Right lobe of liver (tissue), 6 donors: ENCODE measurements at regions not wholly inside any gene's neighbourhood (a gene's known extent, or its start where the extent isn't known, plus 50 kb on each side); places are given as distances from the start of the nearest gene placed in this dataset.
"Not testable (repeated sequence)": the region's sequence is repeated elsewhere in the genome, so short reads cannot be mapped to it uniquely, and the experiment has no call there.

Experiments
- ATAC-seq, 4 donors: fragments of 200-7000 bp; cut with Tn5 transposase; one replicate each; pipeline ENCODE4 v1.9.1; 2020; ENCODE audit warnings: mild to moderate bottlenecking in 4 of 4, moderate library complexity in 4 of 4
- DNase-seq, 3 donors: peaks; one replicate each; pipeline ENCODE4 v3.0.0-alpha.2; 2020
- H3K27ac ChIP-seq, 3 donors: fragments of 200-600 bp; one replicate each; pipeline ENCODE4 v1.8.0; 2022
- H3K27me3 ChIP-seq, 2 donors: fragments of 200-600 bp; one replicate each; pipeline ENCODE4 v1.8.0; 2022
- H3K36me3 ChIP-seq, 4 donors: fragments of 200-600 bp; sonication (generic) in 1 of 4; one replicate each; pipeline versions ENCODE4 v1.5.1 to v1.8.0; 2017 to 2022; ENCODE audit warnings: control low read depth in 1 of 4
- H3K4me1 ChIP-seq, 4 donors: fragments of 200-600 bp; sonication (generic) in 1 of 4; one replicate each; pipeline versions ENCODE4 v1.5.1 to v1.8.0; 2017 to 2022; ENCODE audit warnings: control low read depth in 1 of 4
- H3K4me3 ChIP-seq, 3 donors: fragments of 200-600 bp; one replicate each; pipeline ENCODE4 v1.8.0; 2022
- H3K9me3 ChIP-seq, 4 donors: fragments of 200-600 bp; sonication (generic) in 1 of 4; one replicate each; pipeline versions ENCODE4 v1.5.1 to v1.8.0; 2017 to 2022; ENCODE audit warnings: control low read depth in 1 of 4
- POLR2A ChIP-seq: fragments of 450-650 bp; IDR thresholded peaks from one replicate; pipeline ENCODE4 v1.6.1; 2017; ENCODE audit warnings: antibody characterized with exemption, mild to moderate bottlenecking
- WGBS: methylation state at CpG from one replicate; pipeline ENCODE4 v1.1.6; 2018; ENCODE audit warnings: low coverage, low lambda C conversion rate; ENCODE audit not compliant: insufficient coverage; ENCODE audit errors: missing lambda C conversion rate; 5-methylcytosine and 5-hydroxymethylcytosine counted together
- intact Hi-C, 2 donors: fragments of 100-400 bp; cut with DNase I; formaldehyde crosslinking; loops; one replicate each; pipeline versions ENCODE4 v1.11.2 to v1.14.1; 2022
- TF ChIP-seq, protein P1 (sequence below), 4 donors: fragments of 200-600 bp in 3 of 4; fragments of 450-650 bp in 1 of 4; IDR thresholded peaks; one replicate each; pipeline versions ENCODE4 v1.5.1 to v1.8.0; 2016 to 2022; ENCODE audit warnings: antibody characterized with exemption in 4 of 4, mild to moderate bottlenecking in 2 of 4
- donor health status: DM: no; HTN: yes; CAD: no.
- donor health status: DM: no; HTN: no; CAD: no.
- donor health status: DM: no; HTN: no; CAD: no.
- donor health status: DM: no; HTN: yes; CAD: no.
- donor health status: DM: no; HTN: yes; CAD: no.

DNA sequence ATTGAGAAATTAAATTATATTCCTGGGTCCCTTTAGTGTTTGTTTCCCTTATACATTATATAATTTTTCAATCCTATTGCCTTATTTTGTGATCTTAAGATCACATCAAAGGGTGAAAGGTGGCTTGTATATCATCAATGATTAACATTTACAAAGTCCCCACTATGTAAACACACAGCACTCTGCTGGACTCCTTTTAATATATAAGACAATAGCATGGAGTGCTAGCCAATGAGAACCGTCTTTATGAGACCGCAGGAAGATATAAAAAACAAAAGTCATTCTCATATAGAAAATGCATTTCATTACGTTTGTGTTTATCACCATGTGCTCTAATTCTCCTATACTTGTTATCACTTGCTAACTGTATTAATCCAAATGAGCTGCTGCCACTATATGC, 108.5 kb downstream of the HOXA1 start:
- 54% methylated on average over 3 of the region's 3 CpGs for WGBS
- H3K9me3 ChIP-seq, result no peaks in the 10 kb centered on the region
- no peaks in the 10 kb centered on the region for H3K27me3 ChIP-seq
- H3K4me1 ChIP-seq, result no peaks in the 10 kb centered on the region
- no peak overlapping the region for H3K4me3 ChIP-seq
- ATAC-seq (no peak), DNase-seq (no peak)
- H3K36me3 ChIP-seq, result no peaks in the 10 kb centered on the region
- TF ChIP-seq, protein P1, sequence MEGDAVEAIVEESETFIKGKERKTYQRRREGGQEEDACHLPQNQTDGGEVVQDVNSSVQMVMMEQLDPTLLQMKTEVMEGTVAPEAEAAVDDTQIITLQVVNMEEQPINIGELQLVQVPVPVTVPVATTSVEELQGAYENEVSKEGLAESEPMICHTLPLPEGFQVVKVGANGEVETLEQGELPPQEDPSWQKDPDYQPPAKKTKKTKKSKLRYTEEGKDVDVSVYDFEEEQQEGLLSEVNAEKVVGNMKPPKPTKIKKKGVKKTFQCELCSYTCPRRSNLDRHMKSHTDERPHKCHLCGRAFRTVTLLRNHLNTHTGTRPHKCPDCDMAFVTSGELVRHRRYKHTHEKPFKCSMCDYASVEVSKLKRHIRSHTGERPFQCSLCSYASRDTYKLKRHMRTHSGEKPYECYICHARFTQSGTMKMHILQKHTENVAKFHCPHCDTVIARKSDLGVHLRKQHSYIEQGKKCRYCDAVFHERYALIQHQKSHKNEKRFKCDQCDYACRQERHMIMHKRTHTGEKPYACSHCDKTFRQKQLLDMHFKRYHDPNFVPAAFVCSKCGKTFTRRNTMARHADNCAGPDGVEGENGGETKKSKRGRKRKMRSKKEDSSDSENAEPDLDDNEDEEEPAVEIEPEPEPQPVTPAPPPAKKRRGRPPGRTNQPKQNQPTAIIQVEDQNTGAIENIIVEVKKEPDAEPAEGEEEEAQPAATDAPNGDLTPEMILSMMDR (IDR thresholded peaks at IDR 0.05), result no peak
- TF ChIP-seq POLR2A, result no peak
- intact Hi-C loops, result no loop called here
- no peak overlapping the region for H3K27ac ChIP-seq

DNA sequence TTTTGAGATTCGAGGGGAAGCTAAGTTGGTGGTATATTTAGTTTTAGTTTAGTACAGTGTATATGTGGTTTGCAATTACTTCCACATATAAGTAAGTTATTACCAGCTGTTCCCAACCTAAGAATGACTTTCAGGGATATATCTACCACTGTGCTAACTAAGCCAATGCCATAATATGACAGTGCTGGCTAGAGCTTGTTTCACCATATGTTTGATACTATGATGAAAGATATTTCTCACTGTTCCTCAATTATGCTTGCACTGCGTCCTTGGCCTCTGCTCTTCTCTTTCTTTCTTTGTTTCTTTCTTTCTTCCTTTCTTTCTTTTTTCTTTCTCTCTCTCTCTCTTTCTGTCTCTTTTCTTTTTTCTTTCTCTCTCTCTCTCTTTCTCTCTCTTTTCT, 113.8 kb upstream of the SKAP2 start:
- TF ChIP-seq, protein P1 (IDR thresholded peaks at IDR 0.05), result no peak
- TF ChIP-seq POLR2A, result no peak

DNA sequence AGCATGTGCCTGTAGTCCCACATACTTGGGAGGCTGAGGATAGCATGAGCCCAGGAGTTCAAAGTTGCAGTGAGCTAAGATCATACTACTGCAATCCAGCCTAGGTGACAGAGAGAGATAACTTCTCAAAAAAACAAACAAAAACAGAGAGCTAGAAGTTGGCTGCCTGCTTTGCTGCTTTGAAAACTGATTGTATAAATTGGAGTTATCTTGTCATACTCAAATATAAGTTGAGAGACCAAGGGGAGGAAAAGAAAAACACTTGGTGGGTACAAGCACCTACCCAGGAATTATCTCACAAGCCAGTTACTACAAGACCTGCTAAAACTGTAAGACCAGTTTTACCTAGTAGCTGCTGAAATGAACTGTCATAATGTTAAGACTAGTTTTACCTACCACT, 112.5 kb upstream of the SKAP2 start:
- no peak for DNase-seq
- intact Hi-C loops, result no loop called here
- H3K9me3 ChIP-seq, result no peaks in the 10 kb centered on the region
- no peaks in the 10 kb centered on the region for H3K4me1 ChIP-seq
- ATAC-seq, result no peak
- H3K36me3 ChIP-seq, result no peaks in the 10 kb centered on the region
- no peaks in the 10 kb centered on the region for H3K27me3 ChIP-seq
- H3K4me3 ChIP-seq, result no peak overlapping the region
- no peak for TF ChIP-seq POLR2A
- TF ChIP-seq, protein P1 (IDR thresholded peaks at IDR 0.05), result no peak
- no peak overlapping the region for H3K27ac ChIP-seq

More for the DNA sequence above, 113.8 kb upstream of the SKAP2 start:
- Histone ChIP-seq H3K27ac (no peak overlapping the region), H3K36me3 (no peaks in the 10 kb centered on the region), H3K27me3 (no peaks in the 10 kb centered on the region), H3K4me3 (no peak overlapping the region), H3K4me1 (no peaks in the 10 kb centered on the region), H3K9me3 (no peaks in the 10 kb centered on the region)
- intact Hi-C loops, result no loop called here
- no peak for DNase-seq
- peak in 1 of 4 donors; percentile 30 for ATAC-seq
- 29% methylated on average over 2 of the region's 2 CpGs for WGBS

DNA sequence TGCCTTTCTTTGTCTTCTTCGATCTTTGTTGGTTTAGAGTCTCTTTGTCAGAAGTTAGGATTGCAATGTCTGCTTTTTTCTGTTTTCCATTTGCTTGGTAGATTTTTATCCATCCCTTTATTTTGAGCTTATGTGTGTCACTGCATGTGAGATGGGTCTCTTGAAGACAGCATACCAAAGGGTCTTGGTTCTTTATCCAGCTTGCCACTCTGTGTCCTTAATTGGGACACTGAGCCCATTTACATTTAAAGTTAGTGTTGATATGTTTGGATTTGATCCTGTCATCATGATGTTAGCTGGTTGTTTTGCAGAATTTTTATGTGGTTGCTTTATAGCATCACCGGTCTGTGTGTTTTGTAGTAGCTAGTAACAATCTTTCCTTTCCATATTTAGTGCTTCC, 107.5 kb upstream of the SKAP2 start:
- H3K27ac ChIP-seq, ATAC-seq, H3K9me3 ChIP-seq, H3K27me3 ChIP-seq, H3K4me3 ChIP-seq, H3K4me1 ChIP-seq, intact Hi-C loops, DNase-seq, H3K36me3 ChIP-seq: not testable (repeated sequence)
- 81% methylated on average over 2 of the region's 2 CpGs for WGBS

DNA sequence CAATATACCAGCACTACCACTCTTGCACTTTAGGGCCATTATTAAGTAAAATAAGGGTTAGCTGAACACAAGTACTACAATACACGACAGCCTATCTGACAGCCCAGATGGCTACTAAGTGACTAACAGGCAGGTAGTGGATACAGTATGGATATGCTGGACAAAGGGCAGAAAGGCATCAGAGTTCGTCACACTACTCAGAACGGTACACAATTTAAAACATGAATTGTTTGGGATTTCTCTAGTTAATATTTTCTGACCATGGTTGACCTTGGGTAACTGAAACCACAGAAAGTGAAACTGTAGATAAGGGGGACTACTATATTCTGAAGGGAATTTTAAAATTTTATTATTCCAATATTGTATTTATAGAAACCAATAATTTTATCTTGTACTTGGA, 101.3 kb upstream of the SKAP2 start:
- TF ChIP-seq, protein P1 (IDR thresholded peaks at IDR 0.05), result no peak
- TF ChIP-seq POLR2A, result no peak
- Histone ChIP-seq H3K4me1 (no peaks in the 10 kb centered on the region), H3K27ac (no peak overlapping the region), H3K27me3 (no peaks in the 10 kb centered on the region), H3K36me3 (no peaks in the 10 kb centered on the region), H3K4me3 (no peak overlapping the region), H3K9me3 (no peaks in the 10 kb centered on the region)
- intact Hi-C loops, result no loop called here
- ATAC-seq, result peak in 1 of 4 donors; percentile 49
- 33% methylated on average over 3 of the region's 3 CpGs for WGBS
- DNase-seq, result no peak
